HG03159 (cell line): ENCODE measurements at regions not wholly inside any gene's neighbourhood (a gene's known extent, or its start where the extent isn't known, plus 50 kb on each side); places are given as distances from the start of the nearest gene placed in this dataset.

ENCODE experiments used
- ATAC-seq: cut with Tn5 transposase; IDR thresholded peaks from one replicate; pipeline ENCODE4 v1.9.1; 2021; ENCODE audit warnings: mild to moderate bottlenecking, moderate library complexity; ENCODE audit not compliant: unreplicated experiment

- no peak for ATAC-seq
Observed at GRCh38 chr12:31783996-31784645, 55.3 kb upstream of the AMN1 start.

GRCh38 chr12:31783556-31783955 lies 54.7 kb upstream of the AMN1 start:
- no peak for ATAC-seq

GRCh38 chr12:31781894-31782540 lies 53.2 kb upstream of the AMN1 start:
- no peak for ATAC-seq

GRCh38 chr12:31780096-31780495 lies 51.3 kb upstream of the AMN1 start:
- no peak for ATAC-seq

- no peak for ATAC-seq
Observed at GRCh38 chr12:31778687-31779086, 49.9 kb upstream of the AMN1 start.
